ENCODE measurements at regions not wholly inside any gene's neighbourhood (a gene's known extent, or its start where the extent isn't known, plus 50 kb on each side); places are given as distances from the start of the nearest gene placed in this dataset.

DNA sequence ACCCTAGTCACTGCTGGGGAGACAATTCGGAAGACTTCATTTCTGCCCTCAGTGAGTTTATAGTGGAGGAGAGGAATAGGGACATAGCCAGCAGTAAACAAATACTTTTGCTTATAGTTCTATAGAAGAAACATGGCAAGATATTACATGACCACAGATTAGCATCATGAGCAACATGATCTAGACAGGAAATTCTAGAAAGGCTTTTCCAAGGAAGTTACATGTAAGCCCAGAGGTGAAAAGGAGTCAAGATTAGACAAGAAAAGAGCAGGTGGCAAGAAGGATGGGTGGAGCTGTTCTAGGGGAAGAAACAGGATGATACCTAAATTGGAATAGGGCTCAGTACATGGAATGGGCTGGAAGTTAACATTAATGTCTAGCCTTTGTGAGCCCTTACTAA lies 82.8 kb upstream of the MYO10 start (continued):
- TF ChIP-seq NR2C1 (IDR thresholded peaks at IDR 0.05) (no peak), NR2C1 (tag; IDR thresholded peaks at IDR 0.05) (no peak), XRCC5 (IDR thresholded peaks at IDR 0.05; ENCODE audit: low read depth, low read length) (no peak), KDM2B (CRISPR knock-in tag; IDR thresholded peaks at IDR 0.05) (no peak), ZEB2 (IDR thresholded peaks at IDR 0.05) (no peak)

- POLR2A ChIA-PET, result no interaction called here
- FAIRE-seq, result no peak
Measured at GRCh38 chr5:17019324-17019723, 83.2 kb upstream of the MYO10 start.

More at GRCh38 chr5:17019324-17019723, 83.2 kb upstream of the MYO10 start:
- BruUV-seq (replicated peaks), result no TSS peak
- CTCF ChIA-PET (ENCODE audit: low intra/inter-chr PET ratio), result no interaction called here
- Histone ChIP-seq H3K9ac (ENCODE audit: insufficient read depth in 1 of 2, low read depth in 2 of 2, low read length in 2 of 2) (no peak overlapping the region), H3K27me3 (ENCODE audit: control insufficient read depth in 2 of 2, insufficient read depth in 2 of 2, low read length in 2 of 2) (no peaks in the 10 kb centered on the region), H3K9me1 (ENCODE audit: control insufficient read depth, insufficient read depth, low read length) (no peaks in the 10 kb centered on the region), H3K27ac (ENCODE audit: extremely low read depth, low read depth, low read length) (no peak overlapping the region), H3K9me3 (replicated peaks; ENCODE audit: control insufficient read depth, insufficient read depth, low read depth, low read length) (no peaks in the 10 kb centered on the region), H4K20me1 (replicated peaks; ENCODE audit: control insufficient read depth, insufficient read depth, low read length) (no peaks in the 10 kb centered on the region), H3K36me3 (ENCODE audit: control insufficient read depth, insufficient read depth, low read length) (no peaks in the 10 kb centered on the region), H3K4me3 (no peak overlapping the region), H3K79me2 (ENCODE audit: control insufficient read depth, insufficient read depth, low read length) (no peaks in the 10 kb centered on the region), H2AFZ (ENCODE audit: low read depth, low read length) (no peak overlapping the region), H3K4me2 (ENCODE audit: insufficient read depth, low read length) (no peak overlapping the region), H3K4me1 (replicated peaks in 1 of 2; ENCODE audit: control insufficient read depth in 2 of 2, insufficient read depth in 2 of 2, low read length in 2 of 2) (no peaks in the 10 kb centered on the region)
- TF ChIP-seq ZKSCAN1 (IDR thresholded peaks at IDR 0.05; ENCODE audit: low read depth, low read length) (no peak), E2F4 (CRISPR knock-in tag; IDR thresholded peaks at IDR 0.05; ENCODE audit: low read depth) (no peak), MTA3 (IDR thresholded peaks at IDR 0.05; ENCODE audit: borderline replicate concordance) (no peak), ERF (CRISPR knock-in tag; IDR thresholded peaks at IDR 0.05) (no peak), PTTG1 (tag; IDR thresholded peaks at IDR 0.05; ENCODE audit: low read depth) (no peak), ZSCAN32 (CRISPR knock-in tag; IDR thresholded peaks at IDR 0.05) (no peak), NCOR1 (IDR thresholded peaks at IDR 0.05) (no peak), XRCC4 (IDR thresholded peaks at IDR 0.05; ENCODE audit: extremely low read depth, insufficient read depth, insufficient read length) (no peak), ZBTB2 (IDR thresholded peaks at IDR 0.05) (no peak), CBFA2T3 (IDR thresholded peaks at IDR 0.05) (no peak)
- TF ChIP-seq, protein P1, sequence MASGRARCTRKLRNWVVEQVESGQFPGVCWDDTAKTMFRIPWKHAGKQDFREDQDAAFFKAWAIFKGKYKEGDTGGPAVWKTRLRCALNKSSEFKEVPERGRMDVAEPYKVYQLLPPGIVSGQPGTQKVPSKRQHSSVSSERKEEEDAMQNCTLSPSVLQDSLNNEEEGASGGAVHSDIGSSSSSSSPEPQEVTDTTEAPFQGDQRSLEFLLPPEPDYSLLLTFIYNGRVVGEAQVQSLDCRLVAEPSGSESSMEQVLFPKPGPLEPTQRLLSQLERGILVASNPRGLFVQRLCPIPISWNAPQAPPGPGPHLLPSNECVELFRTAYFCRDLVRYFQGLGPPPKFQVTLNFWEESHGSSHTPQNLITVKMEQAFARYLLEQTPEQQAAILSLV (tag; IDR thresholded peaks at IDR 0.05), result no peak
- TF ChIP-seq, protein P2, sequence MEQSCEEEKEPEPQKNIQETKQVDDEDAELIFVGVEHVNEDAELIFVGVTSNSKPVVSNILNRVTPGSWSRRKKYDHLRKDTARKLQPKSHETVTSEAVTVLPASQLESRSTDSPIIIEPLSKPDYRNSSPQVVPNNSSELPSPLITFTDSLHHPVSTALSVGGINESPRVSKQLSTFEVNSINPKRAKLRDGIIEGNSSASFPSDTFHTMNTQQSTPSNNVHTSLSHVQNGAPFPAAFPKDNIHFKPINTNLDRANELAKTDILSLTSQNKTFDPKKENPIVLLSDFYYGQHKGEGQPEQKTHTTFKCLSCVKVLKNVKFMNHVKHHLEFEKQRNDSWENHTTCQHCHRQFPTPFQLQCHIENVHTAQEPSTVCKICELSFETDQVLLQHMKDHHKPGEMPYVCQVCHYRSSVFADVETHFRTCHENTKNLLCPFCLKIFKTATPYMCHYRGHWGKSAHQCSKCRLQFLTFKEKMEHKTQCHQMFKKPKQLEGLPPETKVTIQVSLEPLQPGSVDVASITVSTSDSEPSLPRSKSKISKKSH (CRISPR knock-in tag; IDR thresholded peaks at IDR 0.05), result no peak
- TF ChIP-seq, protein P3, sequence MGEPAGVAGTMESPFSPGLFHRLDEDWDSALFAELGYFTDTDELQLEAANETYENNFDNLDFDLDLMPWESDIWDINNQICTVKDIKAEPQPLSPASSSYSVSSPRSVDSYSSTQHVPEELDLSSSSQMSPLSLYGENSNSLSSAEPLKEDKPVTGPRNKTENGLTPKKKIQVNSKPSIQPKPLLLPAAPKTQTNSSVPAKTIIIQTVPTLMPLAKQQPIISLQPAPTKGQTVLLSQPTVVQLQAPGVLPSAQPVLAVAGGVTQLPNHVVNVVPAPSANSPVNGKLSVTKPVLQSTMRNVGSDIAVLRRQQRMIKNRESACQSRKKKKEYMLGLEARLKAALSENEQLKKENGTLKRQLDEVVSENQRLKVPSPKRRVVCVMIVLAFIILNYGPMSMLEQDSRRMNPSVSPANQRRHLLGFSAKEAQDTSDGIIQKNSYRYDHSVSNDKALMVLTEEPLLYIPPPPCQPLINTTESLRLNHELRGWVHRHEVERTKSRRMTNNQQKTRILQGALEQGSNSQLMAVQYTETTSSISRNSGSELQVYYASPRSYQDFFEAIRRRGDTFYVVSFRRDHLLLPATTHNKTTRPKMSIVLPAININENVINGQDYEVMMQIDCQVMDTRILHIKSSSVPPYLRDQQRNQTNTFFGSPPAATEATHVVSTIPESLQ (CRISPR knock-in tag; IDR thresholded peaks at IDR 0.05), result no peak
- ATAC-seq (no peak), DNase-seq (ENCODE audit: extremely low read depth in 1 of 4, low spot score in 3 of 4) (no peak)
- 1% methylated on average over 6 of the region's 6 CpGs for WGBS (ENCODE audit: insufficient coverage, low coverage, missing lambda C conversion rate)
- intact Hi-C loops (cut with micrococcal nuclease), result no loop called here
- in situ Hi-C loops (cut with MboI), result no loop called here
